ENCODE measurements at regions not wholly inside any gene's neighbourhood (a gene's known extent, or its start where the extent isn't known, plus 50 kb on each side); places are given as distances from the start of the nearest gene placed in this dataset.

GRCh38 chr6:115302731-115303130 lies 758.0 kb downstream of the FRK start:
- Histone ChIP-seq H3K4me3 (ENCODE audit: low read length) (no peak overlapping the region), H3K4me1 (ENCODE audit: control insufficient read depth, low read length) (no peaks in the 10 kb centered on the region), H3K4me2 (ENCODE audit: low read length) (no peak overlapping the region), H3K9me3 (ENCODE audit: control insufficient read depth, insufficient read depth, low read length) (no peaks in the 10 kb centered on the region), H3K9me2 (replicated peaks; ENCODE audit: control insufficient read depth, low read length) (no peaks in the 10 kb centered on the region), H3F3A (ENCODE audit: control insufficient read depth, insufficient read depth) (no peaks in the 10 kb centered on the region), H3K79me2 (ENCODE audit: control insufficient read depth, low read length) (no peaks in the 10 kb centered on the region), H3K27ac (ENCODE audit: low read depth, low read length) (no peak overlapping the region), H3K36me3 (ENCODE audit: control insufficient read depth, low read length) (no peaks in the 10 kb centered on the region), H3K27me3 (ENCODE audit: control insufficient read depth, low read length) (no peaks in the 10 kb centered on the region), H4K20me1 (ENCODE audit: control insufficient read depth, insufficient read depth, low read depth, low read length) (no peaks in the 10 kb centered on the region)
- TF ChIP-seq EZH2phosphoT487 (IDR thresholded peaks at IDR 0.05; ENCODE audit: borderline replicate concordance, low read length), result no peak
- TF ChIP-seq, protein P1, sequence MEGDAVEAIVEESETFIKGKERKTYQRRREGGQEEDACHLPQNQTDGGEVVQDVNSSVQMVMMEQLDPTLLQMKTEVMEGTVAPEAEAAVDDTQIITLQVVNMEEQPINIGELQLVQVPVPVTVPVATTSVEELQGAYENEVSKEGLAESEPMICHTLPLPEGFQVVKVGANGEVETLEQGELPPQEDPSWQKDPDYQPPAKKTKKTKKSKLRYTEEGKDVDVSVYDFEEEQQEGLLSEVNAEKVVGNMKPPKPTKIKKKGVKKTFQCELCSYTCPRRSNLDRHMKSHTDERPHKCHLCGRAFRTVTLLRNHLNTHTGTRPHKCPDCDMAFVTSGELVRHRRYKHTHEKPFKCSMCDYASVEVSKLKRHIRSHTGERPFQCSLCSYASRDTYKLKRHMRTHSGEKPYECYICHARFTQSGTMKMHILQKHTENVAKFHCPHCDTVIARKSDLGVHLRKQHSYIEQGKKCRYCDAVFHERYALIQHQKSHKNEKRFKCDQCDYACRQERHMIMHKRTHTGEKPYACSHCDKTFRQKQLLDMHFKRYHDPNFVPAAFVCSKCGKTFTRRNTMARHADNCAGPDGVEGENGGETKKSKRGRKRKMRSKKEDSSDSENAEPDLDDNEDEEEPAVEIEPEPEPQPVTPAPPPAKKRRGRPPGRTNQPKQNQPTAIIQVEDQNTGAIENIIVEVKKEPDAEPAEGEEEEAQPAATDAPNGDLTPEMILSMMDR (IDR thresholded peaks at IDR 0.05; ENCODE audit: low read depth, low read length, poor library complexity, severe bottlenecking), result no peak

DNA sequence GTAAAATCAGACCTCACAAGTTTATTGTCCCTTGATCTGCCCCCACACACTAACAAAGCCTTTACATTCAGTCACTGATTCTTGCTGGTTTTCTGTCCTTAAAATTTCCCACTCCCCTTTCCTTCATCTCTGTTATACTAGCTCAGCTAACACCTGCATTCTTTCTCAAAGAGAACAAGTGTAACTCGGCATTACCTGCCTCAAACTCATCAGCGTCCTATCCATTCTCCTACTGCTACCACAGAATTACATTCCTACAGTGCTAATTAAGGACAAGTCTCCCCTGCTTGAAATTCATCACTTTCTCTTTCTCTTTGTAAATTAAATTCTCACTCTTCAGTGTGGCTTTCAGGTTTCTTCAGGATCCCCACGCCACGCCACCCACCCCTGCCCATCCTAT lies 773.2 kb downstream of the FRK start:
- H3K9me3 ChIP-seq (ENCODE audit: control insufficient read depth, insufficient read depth, low read length), result no peaks in the 10 kb centered on the region
- no peak for TF ChIP-seq EZH2phosphoT487 (IDR thresholded peaks at IDR 0.05; ENCODE audit: borderline replicate concordance, low read length)
- TF ChIP-seq, protein P1 (IDR thresholded peaks at IDR 0.05; ENCODE audit: low read depth, low read length, poor library complexity, severe bottlenecking), result no peak

DNA sequence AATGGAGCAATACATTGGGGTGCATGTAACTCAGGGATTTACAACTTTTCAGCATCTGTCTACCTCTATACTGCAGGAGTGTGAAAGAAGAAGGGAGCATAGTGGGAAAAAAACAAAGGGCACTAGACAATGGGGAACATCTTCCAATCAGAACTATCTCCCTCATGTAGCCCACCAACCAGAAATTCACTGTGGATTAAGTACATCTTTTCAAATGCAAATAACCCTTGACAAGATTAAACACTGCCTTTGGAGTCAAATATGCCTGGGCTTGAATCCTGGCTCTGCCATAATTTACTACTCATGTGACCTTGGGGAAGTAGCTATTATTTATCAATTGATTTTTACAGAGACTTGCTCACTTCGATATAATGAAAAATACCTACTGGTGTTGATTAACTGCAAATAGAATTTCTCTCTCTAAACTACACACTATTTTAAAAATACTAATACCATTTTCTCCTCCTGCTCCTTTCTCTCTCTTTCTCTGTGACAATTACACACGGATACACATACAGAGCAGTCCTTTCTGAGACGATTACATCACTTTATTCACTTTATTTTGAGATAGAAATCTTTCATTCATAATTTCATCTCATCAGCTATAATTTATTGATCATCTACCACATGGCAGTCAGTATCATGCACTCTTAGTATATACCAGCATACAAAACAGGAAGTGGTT lies 783.7 kb downstream of the FRK start:
- Histone ChIP-seq H4K20me1 (ENCODE audit: control insufficient read depth, insufficient read depth, low read depth, low read length) (no peaks in the 10 kb centered on the region), H3K4me2 (ENCODE audit: low read length) (no peak overlapping the region), H3K4me3 (ENCODE audit: low read length) (no peak overlapping the region), H3K4me1 (ENCODE audit: control insufficient read depth, low read length) (no peaks in the 10 kb centered on the region), H3K27ac (ENCODE audit: low read depth, low read length) (no peak overlapping the region), H3F3A (ENCODE audit: control insufficient read depth, insufficient read depth) (no peaks in the 10 kb centered on the region), H3K27me3 (ENCODE audit: control insufficient read depth, low read length) (no peaks in the 10 kb centered on the region), H3K79me2 (ENCODE audit: control insufficient read depth, low read length) (no peaks in the 10 kb centered on the region), H3K9me3 (ENCODE audit: control insufficient read depth, insufficient read depth, low read length) (no peaks in the 10 kb centered on the region), H3K36me3 (ENCODE audit: control insufficient read depth, low read length) (no peaks in the 10 kb centered on the region), H3K9me2 (replicated peaks; ENCODE audit: control insufficient read depth, low read length) (no peaks in the 10 kb centered on the region)
- TF ChIP-seq EZH2phosphoT487 (IDR thresholded peaks at IDR 0.05; ENCODE audit: borderline replicate concordance, low read length), result no peak
- TF ChIP-seq, protein P1 (IDR thresholded peaks at IDR 0.05; ENCODE audit: low read depth, low read length, poor library complexity, severe bottlenecking), result no peak

More for the DNA sequence above, 773.2 kb downstream of the FRK start:
- no peaks in the 10 kb centered on the region for H3K4me1 ChIP-seq (ENCODE audit: control insufficient read depth, low read length)
- H3K79me2 ChIP-seq (ENCODE audit: control insufficient read depth, low read length), result no peaks in the 10 kb centered on the region
- H3K36me3 ChIP-seq (ENCODE audit: control insufficient read depth, low read length), result no peaks in the 10 kb centered on the region
- H3K4me2 ChIP-seq (ENCODE audit: low read length), result no peak overlapping the region
- no peak overlapping the region for H3K27ac ChIP-seq (ENCODE audit: low read depth, low read length)
- H3K4me3 ChIP-seq (ENCODE audit: low read length), result no peak overlapping the region
- no peaks in the 10 kb centered on the region for H3F3A ChIP-seq (ENCODE audit: control insufficient read depth, insufficient read depth)
- no peaks in the 10 kb centered on the region for H4K20me1 ChIP-seq (ENCODE audit: control insufficient read depth, insufficient read depth, low read depth, low read length)
- no peaks in the 10 kb centered on the region for H3K9me2 ChIP-seq (replicated peaks; ENCODE audit: control insufficient read depth, low read length)
- no peaks in the 10 kb centered on the region for H3K27me3 ChIP-seq (ENCODE audit: control insufficient read depth, low read length)
